HepG2 (cell line): ENCODE measurements at regions not wholly inside any gene's neighbourhood (a gene's known extent, or its start where the extent isn't known, plus 50 kb on each side); places are given as distances from the start of the nearest gene placed in this dataset.

Experiments used
- ATAC-seq: fragments of 200-7000 bp; cut with Tn5 transposase; 3 replicates; pipeline ENCODE4 v1.9.1; 2020; ENCODE audit warnings: mild to moderate bottlenecking, moderate library complexity
- BruUV-seq: library from RNA; stranded (reverse); fragments of 400-500 nt; replicated peaks from 2 replicates; lab custom pipeline; 2021; lab: Mats Ljungman, UMichigan
- CTCF ChIA-PET: fragments of 300-600 bp; formaldehyde crosslinking; extraction: SDS; loops from one replicate; lab custom pipeline; 2021; ENCODE audit warnings: low total read pairs, inconsistent platforms, low intra/inter-chr PET ratio; lab: Yijun Ruan, JAX
- POLR2A ChIA-PET: fragments of 350-600 bp; sonication (Branson Sonifier 250); formaldehyde crosslinking; loops from one replicate; lab custom pipeline; 2020; ENCODE audit warnings: antibody characterized with exemption, inconsistent platforms; lab: Yijun Ruan, JAX
- DNase-seq: peaks from one replicate; pipeline ENCODE4 v3.0.0-alpha.2; 2015; ENCODE audit warnings: low spot score
- FAIRE-seq: peaks from 3 replicates; lab custom pipeline; 2011; peaks lifted over from hg19 to GRCh38; lab: Jason Lieb, UNC
- H2AFZ ChIP-seq: one replicate; pipeline ENCODE4 v1.6.1; 2011; ENCODE audit warnings: low read length, inconsistent platforms
- H3K27ac ChIP-seq: fragments of 300-600 bp; 3 replicates; pipeline ENCODE4 v1.8.0; 2011; ENCODE audit warnings: mixed run types, mild to moderate bottlenecking, mixed read lengths, low read length, inconsistent platforms; ENCODE audit not compliant: insufficient read depth; ENCODE audit errors: extremely low read length
- H3K27me3 ChIP-seq, 2 experiments: fragments of 200-600 bp in 1 of 2; 2 replicates in 1 of 2; 3 replicates in 1 of 2; pipeline versions ENCODE4 v1.6.0 to v1.8.0; 2011; ENCODE audit warnings: low read length in 2 of 2, mild to moderate bottlenecking in 2 of 2, moderate library complexity in 2 of 2, inconsistent platforms in 1 of 2; ENCODE audit not compliant: insufficient read depth in 2 of 2, control insufficient read depth in 1 of 2
- H3K36me3 ChIP-seq, 2 experiments: fragments of 200-600 bp in 1 of 2; replicated peaks in 1 of 2; 2 replicates in 1 of 2; 3 replicates in 1 of 2; pipeline versions ENCODE4 v1.5.1 to v1.8.0; 2011; ENCODE audit warnings: low read length in 2 of 2, inconsistent platforms in 1 of 2; ENCODE audit not compliant: insufficient read depth in 2 of 2, control insufficient read depth in 1 of 2
- H3K4me1 ChIP-seq: 2 replicates; pipeline ENCODE4 v1.5.1; 2012; ENCODE audit warnings: low read length, inconsistent platforms; ENCODE audit not compliant: insufficient read depth
- H3K4me2 ChIP-seq: 2 replicates; pipeline ENCODE4 v1.6.0; 2011; ENCODE audit warnings: low read depth, low read length, inconsistent platforms
- H3K4me3 ChIP-seq, 3 experiments: fragments of 200-600 bp in 1 of 3; sonication (generic), shearing (Covaris generic) in 1 of 3; replicated peaks in 1 of 3; 2 replicates each; pipeline ENCODE4 v1.5.1; 2011 to 2016; ENCODE audit warnings: low read length in 3 of 3, inconsistent platforms in 2 of 3, low read depth in 2 of 3, mild to moderate bottlenecking in 2 of 3, control low read depth in 1 of 3, mixed read lengths in 1 of 3; ENCODE audit not compliant: insufficient read depth in 1 of 3
- H3K79me2 ChIP-seq: one replicate; pipeline ENCODE4 v1.6.1; 2011; ENCODE audit warnings: low read length, inconsistent platforms; ENCODE audit not compliant: insufficient read depth
- H3K9ac ChIP-seq: 2 replicates; pipeline ENCODE4 v1.6.0; 2011; ENCODE audit warnings: mild to moderate bottlenecking, low read depth, low read length, inconsistent platforms; ENCODE audit not compliant: insufficient read depth
- H3K9me3 ChIP-seq: 2 replicates; pipeline ENCODE4 v1.5.1; 2012; ENCODE audit warnings: mild to moderate bottlenecking, low read length
- H4K20me1 ChIP-seq: 2 replicates; pipeline ENCODE4 v1.6.0; 2011; ENCODE audit warnings: inconsistent platforms, mild to moderate bottlenecking, low read length, moderate library complexity; ENCODE audit not compliant: insufficient read depth
- MXD3 ChIP-seq: IDR thresholded peaks from 2 replicates; pipeline ENCODE4 v1.6.1; 2016; ENCODE audit warnings: mild to moderate bottlenecking, missing biosample characterization, missing genetic modification reagents
- TAF1 ChIP-seq: sonication (generic); formaldehyde crosslinking; IDR thresholded peaks from 2 replicates; pipeline ENCODE4 v1.4.0; 2020; ENCODE audit warnings: missing genetic modification reagents
- TMF1 ChIP-seq: sonication (generic); formaldehyde crosslinking; IDR thresholded peaks from 2 replicates; pipeline ENCODE4 v1.8.1; 2022; ENCODE audit warnings: low read depth, missing genetic modification reagents
- YY1 ChIP-seq: IDR thresholded peaks from 2 replicates; pipeline ENCODE4 v1.6.1; 2011; ENCODE audit warnings: low read length, low read depth, moderate library complexity, mild to moderate bottlenecking; ENCODE audit not compliant: insufficient read depth, insufficient replicate concordance
- ZFP90 ChIP-seq: sonication (generic); formaldehyde crosslinking; IDR thresholded peaks from 2 replicates; pipeline ENCODE4 v1.8.0; 2022; ENCODE audit warnings: missing genetic modification reagents, mild to moderate bottlenecking, inconsistent platforms, borderline replicate concordance
- WGBS: methylation state at CpG from one replicate; pipeline ENCODE4 v1.1.6; 2017; ENCODE audit warnings: low lambda C conversion rate; 5-methylcytosine and 5-hydroxymethylcytosine counted together
- in situ Hi-C: cut with HindIII; loops from 2 replicates; pipeline ENCODE4 v1.10.0; 2017; ENCODE audit warnings: low pct_unique_long_range_greater_than_20kb; ENCODE audit not compliant: extremely low pct_ligation_motif_present
- intact Hi-C: fragments of 100-400 bp; cut with micrococcal nuclease; formaldehyde crosslinking; loops from one replicate; pipeline ENCODE4 v1.10.0; 2022; ENCODE audit not compliant: unreplicated experiment
- TF ChIP-seq, protein P1 (sequence below): sonication (generic); formaldehyde crosslinking; IDR thresholded peaks from 2 replicates; pipeline ENCODE4 v1.5.0; 2020; ENCODE audit warnings: mild to moderate bottlenecking, missing genetic modification reagents, borderline replicate concordance

GRCh38 chr10:23742807-23743206 lies 303.9 kb downstream of the OTUD1 start:
- Histone ChIP-seq H4K20me1 (no peaks in the 10 kb centered on the region), H3K36me3 (no peaks in the 10 kb centered on the region), H3K4me2 (no peak overlapping the region), H3K4me1 (no peaks in the 10 kb centered on the region), H3K4me3 (no peak overlapping the region), H2AFZ (no peak overlapping the region), H3K79me2 (no peaks in the 10 kb centered on the region), H3K27ac (no peak overlapping the region), H3K9ac (no peak overlapping the region), H3K9me3 (no peaks in the 10 kb centered on the region), H3K27me3 (no peaks in the 10 kb centered on the region; a peak in 1 of 5 replicates)
- BruUV-seq: no TSS peak
- ATAC-seq (no peak), FAIRE-seq (no peak), DNase-seq (no peak)
- in situ Hi-C loops: no loop called here
- POLR2A ChIA-PET: no interaction called here
- no peak for TF ChIP-seq ZFP90 (CRISPR knock-in tag)
- no peak for TF ChIP-seq TMF1 (CRISPR knock-in tag)
- no peak for TF ChIP-seq MXD3 (CRISPR knock-in tag)
- TF ChIP-seq YY1: no peak
- TF ChIP-seq, protein P1, sequence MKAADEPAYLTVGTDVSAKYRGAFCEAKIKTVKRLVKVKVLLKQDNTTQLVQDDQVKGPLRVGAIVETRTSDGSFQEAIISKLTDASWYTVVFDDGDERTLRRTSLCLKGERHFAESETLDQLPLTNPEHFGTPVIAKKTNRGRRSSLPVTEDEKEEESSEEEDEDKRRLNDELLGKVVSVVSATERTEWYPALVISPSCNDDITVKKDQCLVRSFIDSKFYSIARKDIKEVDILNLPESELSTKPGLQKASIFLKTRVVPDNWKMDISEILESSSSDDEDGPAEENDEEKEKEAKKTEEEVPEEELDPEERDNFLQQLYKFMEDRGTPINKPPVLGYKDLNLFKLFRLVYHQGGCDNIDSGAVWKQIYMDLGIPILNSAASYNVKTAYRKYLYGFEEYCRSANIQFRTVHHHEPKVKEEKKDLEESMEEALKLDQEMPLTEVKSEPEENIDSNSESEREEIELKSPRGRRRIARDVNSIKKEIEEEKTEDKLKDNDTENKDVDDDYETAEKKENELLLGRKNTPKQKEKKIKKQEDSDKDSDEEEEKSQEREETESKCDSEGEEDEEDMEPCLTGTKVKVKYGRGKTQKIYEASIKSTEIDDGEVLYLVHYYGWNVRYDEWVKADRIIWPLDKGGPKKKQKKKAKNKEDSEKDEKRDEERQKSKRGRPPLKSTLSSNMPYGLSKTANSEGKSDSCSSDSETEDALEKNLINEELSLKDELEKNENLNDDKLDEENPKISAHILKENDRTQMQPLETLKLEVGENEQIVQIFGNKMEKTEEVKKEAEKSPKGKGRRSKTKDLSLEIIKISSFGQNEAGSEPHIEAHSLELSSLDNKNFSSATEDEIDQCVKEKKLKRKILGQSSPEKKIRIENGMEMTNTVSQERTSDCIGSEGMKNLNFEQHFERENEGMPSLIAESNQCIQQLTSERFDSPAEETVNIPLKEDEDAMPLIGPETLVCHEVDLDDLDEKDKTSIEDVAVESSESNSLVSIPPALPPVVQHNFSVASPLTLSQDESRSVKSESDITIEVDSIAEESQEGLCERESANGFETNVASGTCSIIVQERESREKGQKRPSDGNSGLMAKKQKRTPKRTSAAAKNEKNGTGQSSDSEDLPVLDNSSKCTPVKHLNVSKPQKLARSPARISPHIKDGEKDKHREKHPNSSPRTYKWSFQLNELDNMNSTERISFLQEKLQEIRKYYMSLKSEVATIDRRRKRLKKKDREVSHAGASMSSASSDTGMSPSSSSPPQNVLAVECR: no peak
- no peak for TF ChIP-seq TAF1
- WGBS: 5% methylated on average over 1 of the region's 1 CpG
- intact Hi-C loops: no loop called here
- CTCF ChIA-PET: no interaction called here
